Activated naive CD4-positive, alpha-beta T cell treated with anti-CD3 and anti-CD28 coated beads, Interleukin-2, amount 50 U/mL, for 24 hours (primary cell): ENCODE measurements at regions not wholly inside any gene's neighbourhood (a gene's known extent, or its start where the extent isn't known, plus 50 kb on each side); places are given as distances from the start of the nearest gene placed in this dataset.

Experiments used
- H3K27ac Mint-ChIP-seq: one replicate; pipeline ENCODE4 v1.8.0; 2021; ENCODE audit warnings: mild to moderate bottlenecking, mixed read lengths
- H3K27me3 Mint-ChIP-seq: one replicate; pipeline ENCODE4 v1.8.0; 2021; ENCODE audit warnings: mixed read lengths
- H3K36me3 Mint-ChIP-seq: one replicate; pipeline ENCODE4 v1.8.0; 2021; ENCODE audit warnings: mixed read lengths
- H3K4me1 Mint-ChIP-seq: one replicate; pipeline ENCODE4 v1.8.0; 2021; ENCODE audit warnings: mixed read lengths
- H3K4me3 Mint-ChIP-seq: one replicate; pipeline ENCODE4 v1.8.0; 2021; ENCODE audit warnings: mild to moderate bottlenecking, mixed read lengths
- H3K9me3 Mint-ChIP-seq: one replicate; pipeline ENCODE4 v1.8.0; 2021; ENCODE audit warnings: mixed read lengths

GRCh38 chr20:58072695-58073671 lies 155.5 kb downstream of the ANKRD60 start:
- peaks cover 4% of the 10 kb centered on the region for H3K4me1 Mint-ChIP-seq
- peaks cover 14% of the 10 kb centered on the region for H3K27me3 Mint-ChIP-seq
- no peak overlapping the region for H3K27ac Mint-ChIP-seq

GRCh38 chr20:58071991-58072390 lies 156.5 kb downstream of the ANKRD60 start:
- peaks cover 16% of the 10 kb centered on the region for H3K27me3 Mint-ChIP-seq
- peaks cover 4% of the 10 kb centered on the region for H3K4me1 Mint-ChIP-seq
- no peak overlapping the region for H3K27ac Mint-ChIP-seq
- no peak overlapping the region for H3K4me3 Mint-ChIP-seq
- H3K9me3 Mint-ChIP-seq, result no peaks in the 10 kb centered on the region
- H3K36me3 Mint-ChIP-seq, result peaks cover 2% of the 10 kb centered on the region

More at GRCh38 chr20:58072695-58073671, 155.5 kb downstream of the ANKRD60 start:
- no peak overlapping the region for H3K4me3 Mint-ChIP-seq
- no peaks in the 10 kb centered on the region for H3K9me3 Mint-ChIP-seq
- peaks cover 2% of the 10 kb centered on the region for H3K36me3 Mint-ChIP-seq

- H3K27me3 Mint-ChIP-seq, result peaks cover 16% of the 10 kb centered on the region
- no peak overlapping the region for H3K4me3 Mint-ChIP-seq
- peaks cover 2% of the 10 kb centered on the region for H3K36me3 Mint-ChIP-seq
- H3K9me3 Mint-ChIP-seq, result no peaks in the 10 kb centered on the region
- peaks cover 4% of the 10 kb centered on the region for H3K4me1 Mint-ChIP-seq
- no peak overlapping the region for H3K27ac Mint-ChIP-seq
These were observed 157.2 kb downstream of the ANKRD60 start for GRCh38 chr20:58071298-58071697.

GRCh38 chr20:58070664-58071196 lies 157.7 kb downstream of the ANKRD60 start:
- no peak overlapping the region for H3K4me3 Mint-ChIP-seq
- H3K27ac Mint-ChIP-seq, result no peak overlapping the region
- H3K9me3 Mint-ChIP-seq, result no peaks in the 10 kb centered on the region
- H3K36me3 Mint-ChIP-seq, result peaks cover 2% of the 10 kb centered on the region
- H3K4me1 Mint-ChIP-seq, result peaks cover 4% of the 10 kb centered on the region
- peaks cover 15% of the 10 kb centered on the region for H3K27me3 Mint-ChIP-seq

- Mint-ChIP-seq H3K9me3 (no peaks in the 10 kb centered on the region), H3K4me3 (no peak overlapping the region), H3K27me3 (peaks cover 14% of the 10 kb centered on the region)
These were observed 158.4 kb downstream of the ANKRD60 start for GRCh38 chr20:58069796-58070663.

GRCh38 chr20:58069207-58069606 lies 159.2 kb downstream of the ANKRD60 start:
- Mint-ChIP-seq H3K27me3 (peaks cover 13% of the 10 kb centered on the region), H3K9me3 (no peaks in the 10 kb centered on the region), H3K4me1 (peaks cover 4% of the 10 kb centered on the region), H3K36me3 (peaks cover 2% of the 10 kb centered on the region), H3K4me3 (no peak overlapping the region), H3K27ac (no peak overlapping the region)

More at GRCh38 chr20:58069796-58070663, 158.4 kb downstream of the ANKRD60 start:
- Mint-ChIP-seq H3K27ac (no peak overlapping the region), H3K36me3 (peaks cover 2% of the 10 kb centered on the region), H3K4me1 (peaks cover 4% of the 10 kb centered on the region)

GRCh38 chr20:58065508-58066361 lies 162.7 kb downstream of the ANKRD60 start:
- Mint-ChIP-seq H3K27me3 (peaks cover 4% of the 10 kb centered on the region), H3K4me1 (no peaks in the 10 kb centered on the region), H3K9me3 (peaks cover 8% of the 10 kb centered on the region), H3K27ac (no peak overlapping the region), H3K4me3 (no peak overlapping the region), H3K36me3 (no peaks in the 10 kb centered on the region)

- Mint-ChIP-seq H3K36me3 (no peaks in the 10 kb centered on the region), H3K27me3 (peaks cover 7% of the 10 kb centered on the region), H3K4me1 (no peaks in the 10 kb centered on the region), H3K9me3 (peaks cover 8% of the 10 kb centered on the region), H3K4me3 (no peak overlapping the region), H3K27ac (no peak overlapping the region)
These were observed 163.9 kb downstream of the ANKRD60 start for GRCh38 chr20:58064411-58065010.

- H3K27me3 Mint-ChIP-seq, result peaks cover 14% of the 10 kb centered on the region
- H3K36me3 Mint-ChIP-seq, result no peaks in the 10 kb centered on the region
- H3K9me3 Mint-ChIP-seq, result peaks cover 8% of the 10 kb centered on the region
- H3K4me1 Mint-ChIP-seq, result no peaks in the 10 kb centered on the region
- H3K4me3 Mint-ChIP-seq, result no peak overlapping the region
- H3K27ac Mint-ChIP-seq, result no peak overlapping the region
These were observed 169.3 kb downstream of the ANKRD60 start for GRCh38 chr20:58059260-58059544.

- Mint-ChIP-seq H3K27me3 (peaks cover 14% of the 10 kb centered on the region), H3K36me3 (no peaks in the 10 kb centered on the region), H3K27ac (no peak overlapping the region), H3K9me3 (peaks cover 8% of the 10 kb centered on the region), H3K4me3 (no peak overlapping the region), H3K4me1 (no peaks in the 10 kb centered on the region)
These were observed 169.8 kb downstream of the ANKRD60 start for GRCh38 chr20:58058421-58059259.

- no peaks in the 10 kb centered on the region for H3K4me1 Mint-ChIP-seq
- H3K27me3 Mint-ChIP-seq, result peaks cover 14% of the 10 kb centered on the region
These were observed 171.3 kb downstream of the ANKRD60 start for GRCh38 chr20:58056921-58057686.

GRCh38 chr20:58056021-58056591 lies 172.3 kb downstream of the ANKRD60 start:
- H3K27ac Mint-ChIP-seq, result no peak overlapping the region
- peaks cover 14% of the 10 kb centered on the region for H3K27me3 Mint-ChIP-seq
- H3K36me3 Mint-ChIP-seq, result no peaks in the 10 kb centered on the region
- H3K4me3 Mint-ChIP-seq, result no peak overlapping the region
- no peaks in the 10 kb centered on the region for H3K4me1 Mint-ChIP-seq
- no peaks in the 10 kb centered on the region for H3K9me3 Mint-ChIP-seq

More at GRCh38 chr20:58056921-58057686, 171.3 kb downstream of the ANKRD60 start:
- Mint-ChIP-seq H3K36me3 (no peaks in the 10 kb centered on the region), H3K27ac (no peak overlapping the region), H3K9me3 (no peaks in the 10 kb centered on the region), H3K4me3 (no peak overlapping the region)

- no peaks in the 10 kb centered on the region for H3K4me1 Mint-ChIP-seq
- H3K27me3 Mint-ChIP-seq, result peaks cover 14% of the 10 kb centered on the region
- no peak overlapping the region for H3K27ac Mint-ChIP-seq
These were observed 173.6 kb downstream of the ANKRD60 start for GRCh38 chr20:58054780-58055373.

More at GRCh38 chr20:58054780-58055373, 173.6 kb downstream of the ANKRD60 start:
- H3K36me3 Mint-ChIP-seq, result no peaks in the 10 kb centered on the region
- no peak overlapping the region for H3K4me3 Mint-ChIP-seq
- H3K9me3 Mint-ChIP-seq, result peaks cover 7% of the 10 kb centered on the region
